ENCODE measurements at regions not wholly inside any gene's neighbourhood (a gene's known extent, or its start where the extent isn't known, plus 50 kb on each side); places are given as distances from the start of the nearest gene placed in this dataset.

DNA sequence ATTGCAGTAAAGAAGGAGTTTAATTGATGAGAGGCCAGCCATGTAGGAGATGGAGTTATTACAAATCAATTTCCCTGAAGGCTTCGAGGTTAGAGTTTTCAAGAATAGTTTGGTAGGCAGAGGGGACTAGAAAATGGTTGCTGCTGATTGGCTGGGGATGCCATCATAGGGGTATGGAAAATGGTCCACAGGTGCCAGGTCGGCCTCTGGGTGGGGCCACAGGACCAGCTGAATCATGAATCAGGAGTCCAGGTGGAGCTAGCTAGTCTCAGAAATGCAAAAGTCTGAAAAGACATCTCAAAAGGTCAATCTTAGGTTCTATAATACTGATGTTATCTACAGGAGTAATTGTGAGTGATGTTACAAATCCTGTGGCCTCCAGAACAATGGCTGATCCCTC lies 714.0 kb upstream of the GHITM start:
- Histone ChIP-seq H3K27ac (ENCODE audit: insufficient read depth, low read depth, low read length) (no peak overlapping the region), H3K4me3 (replicated peaks in 1 of 3; ENCODE audit: insufficient read depth in 1 of 3, low read depth in 1 of 3, low read length in 3 of 3) (no peak overlapping the region), H3K27me3 (ENCODE audit: control insufficient read depth in 2 of 2, insufficient read depth in 2 of 2, low read length in 2 of 2) (no peaks in the 10 kb centered on the region), H3K4me2 (ENCODE audit: insufficient read depth, low read length) (no peak overlapping the region), H3K36me3 (ENCODE audit: control insufficient read depth in 2 of 2, extremely low read depth in 1 of 2, insufficient read depth in 2 of 2, low read length in 2 of 2) (no peaks in the 10 kb centered on the region), H4K20me1 (replicated peaks; ENCODE audit: control insufficient read depth, extremely low read depth, insufficient read depth, low read length) (no peaks in the 10 kb centered on the region), H3K4me1 (ENCODE audit: control insufficient read depth, extremely low read depth, insufficient read depth, low read length) (no peaks in the 10 kb centered on the region), H3K9ac (replicated peaks; ENCODE audit: extremely low read depth, insufficient read depth, low read length) (no peak overlapping the region), H2AFZ (ENCODE audit: low read depth, low read length) (no peak overlapping the region), H3K9me1 (replicated peaks; ENCODE audit: control insufficient read depth, extremely low read depth, insufficient read depth, low read length) (no peaks in the 10 kb centered on the region), H3K9me3 (replicated peaks; ENCODE audit: control insufficient read depth, insufficient read depth, low read length) (no peaks in the 10 kb centered on the region), H3K79me2 (ENCODE audit: control insufficient read depth, insufficient read depth, low read length) (no peaks in the 10 kb centered on the region)
- BruUV-seq (replicated peaks): no TSS peak
- TF ChIP-seq POLR2A (IDR thresholded peaks at IDR 0.05; ENCODE audit: low read depth, low read length) (no peak), FOS (IDR thresholded peaks at IDR 0.05; ENCODE audit: borderline replicate concordance, insufficient read depth, low read length) (no peak), GATA2 (IDR thresholded peaks at IDR 0.05; ENCODE audit: insufficient read depth, insufficient read length, low read depth, low read length) (no peak), JUN (IDR thresholded peaks at IDR 0.05; ENCODE audit: borderline replicate concordance, insufficient read depth, insufficient read length, low read depth) (no peak)
- TF ChIP-seq, protein P1, sequence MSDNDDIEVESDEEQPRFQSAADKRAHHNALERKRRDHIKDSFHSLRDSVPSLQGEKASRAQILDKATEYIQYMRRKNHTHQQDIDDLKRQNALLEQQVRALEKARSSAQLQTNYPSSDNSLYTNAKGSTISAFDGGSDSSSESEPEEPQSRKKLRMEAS (IDR thresholded peaks at IDR 0.05; ENCODE audit: insufficient read depth, insufficient read length): no peak
- FAIRE-seq: no peak
- DNase-seq (ENCODE audit: low read depth, low spot score): no peak
- dilution Hi-C loops (cut with MboI; ENCODE audit: extremely low pct_ligation_motif_present, low sequenced_read_pairs): no loop called here
- intact Hi-C loops (cut with micrococcal nuclease): loop anchor here (1.0 kb wide), 1 partner anchor 446 kb away; no protein-coding TSS in a partner anchor
- ChIA-PET POLR2A (no interaction called here), CTCF (interaction anchor here (2.4 kb wide), 1 partner anchor 446 kb away, joined by 15 read pairs; no protein-coding TSS in a partner anchor)

DNA sequence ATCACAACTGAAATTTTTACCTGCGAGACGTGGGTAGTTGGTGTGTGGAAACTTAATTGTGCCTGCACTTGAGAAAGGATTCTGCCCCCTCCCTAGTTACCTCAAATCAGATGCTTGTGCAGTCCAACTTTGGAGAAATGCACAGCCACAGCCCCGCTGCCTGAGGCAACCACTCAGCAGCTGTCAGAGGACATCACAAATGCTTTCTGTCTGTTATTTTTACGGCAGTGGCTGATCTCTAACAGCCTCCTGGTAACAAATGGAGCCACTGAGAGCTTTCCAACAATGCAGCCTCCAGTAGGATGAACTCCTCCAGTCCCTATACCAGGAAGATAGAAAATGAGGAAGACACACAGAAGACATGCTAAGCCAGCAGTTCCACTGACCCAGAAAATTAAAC lies 712.2 kb upstream of the GHITM start:
- Histone ChIP-seq H3K9me3 (replicated peaks; ENCODE audit: control insufficient read depth, insufficient read depth, low read length) (no peaks in the 10 kb centered on the region), H4K20me1 (replicated peaks; ENCODE audit: control insufficient read depth, extremely low read depth, insufficient read depth, low read length) (no peaks in the 10 kb centered on the region), H3K9ac (replicated peaks; ENCODE audit: extremely low read depth, insufficient read depth, low read length) (no peak overlapping the region), H3K27ac (ENCODE audit: insufficient read depth, low read depth, low read length) (no peak overlapping the region), H3K4me2 (ENCODE audit: insufficient read depth, low read length) (no peak overlapping the region), H3K27me3 (ENCODE audit: control insufficient read depth in 2 of 2, insufficient read depth in 2 of 2, low read length in 2 of 2) (no peaks in the 10 kb centered on the region), H3K4me3 (replicated peaks in 1 of 3; ENCODE audit: insufficient read depth in 1 of 3, low read depth in 1 of 3, low read length in 3 of 3) (no peak overlapping the region), H3K9me1 (replicated peaks; ENCODE audit: control insufficient read depth, extremely low read depth, insufficient read depth, low read length) (no peaks in the 10 kb centered on the region), H3K36me3 (ENCODE audit: control insufficient read depth in 2 of 2, extremely low read depth in 1 of 2, insufficient read depth in 2 of 2, low read length in 2 of 2) (no peaks in the 10 kb centered on the region), H3K79me2 (ENCODE audit: control insufficient read depth, insufficient read depth, low read length) (no peaks in the 10 kb centered on the region), H2AFZ (ENCODE audit: low read depth, low read length) (no peak overlapping the region), H3K4me1 (ENCODE audit: control insufficient read depth, extremely low read depth, insufficient read depth, low read length) (no peaks in the 10 kb centered on the region)
- dilution Hi-C loops (cut with MboI; ENCODE audit: extremely low pct_ligation_motif_present, low sequenced_read_pairs): no loop called here
- BruUV-seq (replicated peaks): no TSS peak
- ChIA-PET POLR2A (no interaction called here), CTCF (interaction anchor here (2.4 kb wide), 1 partner anchor 444 kb away, joined by 15 read pairs; no protein-coding TSS in a partner anchor)
- TF ChIP-seq GATA2 (IDR thresholded peaks at IDR 0.05; ENCODE audit: insufficient read depth, insufficient read length, low read depth, low read length) (no peak), POLR2AphosphoS5 (IDR thresholded peaks at IDR 0.05; ENCODE audit: insufficient read depth, low read depth, low read length) (no peak), FOS (IDR thresholded peaks at IDR 0.05; ENCODE audit: borderline replicate concordance, insufficient read depth, low read length) (no peak), EZH2 (IDR thresholded peaks at IDR 0.05; ENCODE audit: borderline replicate concordance, low read depth, low read length, severe bottlenecking) (no peak), MYC (IDR thresholded peaks at IDR 0.05; ENCODE audit: low read depth, low read length) (no peak), POLR2A (IDR thresholded peaks at IDR 0.05; ENCODE audit: low read depth, low read length) (no peak), JUN (IDR thresholded peaks at IDR 0.05; ENCODE audit: borderline replicate concordance, insufficient read depth, insufficient read length, low read depth) (no peak)
- TF ChIP-seq, protein P1 (IDR thresholded peaks at IDR 0.05; ENCODE audit: insufficient read depth, insufficient read length): no peak
- TF ChIP-seq, protein P2, sequence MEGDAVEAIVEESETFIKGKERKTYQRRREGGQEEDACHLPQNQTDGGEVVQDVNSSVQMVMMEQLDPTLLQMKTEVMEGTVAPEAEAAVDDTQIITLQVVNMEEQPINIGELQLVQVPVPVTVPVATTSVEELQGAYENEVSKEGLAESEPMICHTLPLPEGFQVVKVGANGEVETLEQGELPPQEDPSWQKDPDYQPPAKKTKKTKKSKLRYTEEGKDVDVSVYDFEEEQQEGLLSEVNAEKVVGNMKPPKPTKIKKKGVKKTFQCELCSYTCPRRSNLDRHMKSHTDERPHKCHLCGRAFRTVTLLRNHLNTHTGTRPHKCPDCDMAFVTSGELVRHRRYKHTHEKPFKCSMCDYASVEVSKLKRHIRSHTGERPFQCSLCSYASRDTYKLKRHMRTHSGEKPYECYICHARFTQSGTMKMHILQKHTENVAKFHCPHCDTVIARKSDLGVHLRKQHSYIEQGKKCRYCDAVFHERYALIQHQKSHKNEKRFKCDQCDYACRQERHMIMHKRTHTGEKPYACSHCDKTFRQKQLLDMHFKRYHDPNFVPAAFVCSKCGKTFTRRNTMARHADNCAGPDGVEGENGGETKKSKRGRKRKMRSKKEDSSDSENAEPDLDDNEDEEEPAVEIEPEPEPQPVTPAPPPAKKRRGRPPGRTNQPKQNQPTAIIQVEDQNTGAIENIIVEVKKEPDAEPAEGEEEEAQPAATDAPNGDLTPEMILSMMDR (IDR thresholded peaks at IDR 0.05; ENCODE audit: extremely low read depth in 1 of 2, insufficient read depth in 1 of 2, low read depth in 1 of 2, low read length in 2 of 2): no peak
- DNase-seq (ENCODE audit: low read depth, low spot score) (no peak), FAIRE-seq (no peak)
- intact Hi-C loops (cut with micrococcal nuclease): no loop called here

Data from endothelial cell of umbilical vein (primary cell).